GM12865 (cell line): ENCODE measurements at regions not wholly inside any gene's neighbourhood (a gene's known extent, or its start where the extent isn't known, plus 50 kb on each side); places are given as distances from the start of the nearest gene placed in this dataset.
A peak's percentile ranks its signal among the peaks of the same experiment; 100 is the strongest.

Experiments
- DNase-seq: peaks from one replicate; pipeline ENCODE4 v3.0.0; 2010; ENCODE audit warnings: low read depth
- H3K4me3 ChIP-seq: 2 replicates; pipeline ENCODE4 v1.5.1; 2011; ENCODE audit warnings: mild to moderate bottlenecking, low read depth, low read length, control low read depth
- TF ChIP-seq, protein P1 (sequence below): IDR thresholded peaks from 2 replicates; pipeline ENCODE4 v1.5.1; 2011; ENCODE audit warnings: low read length, control low read depth, low read depth, inconsistent platforms; ENCODE audit not compliant: insufficient read depth; ENCODE audit errors: missing control alignments

- H3K4me3 ChIP-seq, result no peak overlapping the region
- TF ChIP-seq, protein P1, sequence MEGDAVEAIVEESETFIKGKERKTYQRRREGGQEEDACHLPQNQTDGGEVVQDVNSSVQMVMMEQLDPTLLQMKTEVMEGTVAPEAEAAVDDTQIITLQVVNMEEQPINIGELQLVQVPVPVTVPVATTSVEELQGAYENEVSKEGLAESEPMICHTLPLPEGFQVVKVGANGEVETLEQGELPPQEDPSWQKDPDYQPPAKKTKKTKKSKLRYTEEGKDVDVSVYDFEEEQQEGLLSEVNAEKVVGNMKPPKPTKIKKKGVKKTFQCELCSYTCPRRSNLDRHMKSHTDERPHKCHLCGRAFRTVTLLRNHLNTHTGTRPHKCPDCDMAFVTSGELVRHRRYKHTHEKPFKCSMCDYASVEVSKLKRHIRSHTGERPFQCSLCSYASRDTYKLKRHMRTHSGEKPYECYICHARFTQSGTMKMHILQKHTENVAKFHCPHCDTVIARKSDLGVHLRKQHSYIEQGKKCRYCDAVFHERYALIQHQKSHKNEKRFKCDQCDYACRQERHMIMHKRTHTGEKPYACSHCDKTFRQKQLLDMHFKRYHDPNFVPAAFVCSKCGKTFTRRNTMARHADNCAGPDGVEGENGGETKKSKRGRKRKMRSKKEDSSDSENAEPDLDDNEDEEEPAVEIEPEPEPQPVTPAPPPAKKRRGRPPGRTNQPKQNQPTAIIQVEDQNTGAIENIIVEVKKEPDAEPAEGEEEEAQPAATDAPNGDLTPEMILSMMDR, result no peak
- peak; percentile 30 for DNase-seq
Measured at GRCh38 chr14:96660667-96661066, 136.5 kb upstream of the VRK1 start.

- DNase-seq, result no peak
- H3K4me3 ChIP-seq, result no peak overlapping the region
- TF ChIP-seq, protein P1, result no peak
Measured at GRCh38 chr14:96661244-96661969, 135.8 kb upstream of the VRK1 start.

DNA sequence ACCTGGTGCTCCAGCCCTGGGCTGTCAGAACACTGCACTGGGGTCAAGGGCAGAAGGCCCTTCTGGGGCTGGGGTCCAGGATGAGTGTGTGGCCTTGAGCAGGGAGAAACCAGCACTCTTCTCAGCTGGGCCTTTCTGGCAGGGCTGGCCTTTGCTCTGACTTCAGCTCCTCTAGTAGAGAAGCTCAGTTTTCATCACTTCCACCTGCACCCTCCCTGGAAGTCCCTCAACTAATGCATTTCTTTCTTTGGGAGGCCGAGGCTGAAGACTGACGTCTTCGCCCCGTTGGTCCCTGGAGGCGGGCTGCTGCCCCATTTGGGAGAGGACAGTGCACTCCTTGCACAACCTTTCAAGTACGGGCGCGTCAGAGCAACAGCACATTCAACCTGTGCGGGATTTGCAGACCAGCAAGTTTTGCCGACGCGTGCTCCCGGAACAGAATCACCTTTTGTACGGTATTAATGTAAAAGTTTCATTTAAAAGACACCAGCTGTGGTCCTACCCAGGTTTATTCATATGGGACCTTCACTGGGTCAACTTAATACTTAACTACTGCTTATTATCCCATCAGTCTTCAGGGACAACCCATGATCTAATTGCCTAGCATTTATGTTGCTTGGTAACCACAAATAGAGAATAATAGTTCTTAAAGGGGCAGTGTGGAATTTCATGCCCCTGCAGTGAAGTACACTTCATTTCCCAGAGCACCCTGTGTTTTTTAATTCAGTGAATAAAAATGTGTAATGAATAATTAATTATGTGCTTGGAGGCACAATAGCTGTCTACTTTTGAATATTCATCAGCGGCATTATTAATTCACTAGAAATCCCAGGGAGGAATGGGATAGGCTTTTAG is 134.8 kb upstream of the VRK1 start:
- no peak for DNase-seq
- no peak overlapping the region for H3K4me3 ChIP-seq
- TF ChIP-seq, protein P1, result no peak

DNA sequence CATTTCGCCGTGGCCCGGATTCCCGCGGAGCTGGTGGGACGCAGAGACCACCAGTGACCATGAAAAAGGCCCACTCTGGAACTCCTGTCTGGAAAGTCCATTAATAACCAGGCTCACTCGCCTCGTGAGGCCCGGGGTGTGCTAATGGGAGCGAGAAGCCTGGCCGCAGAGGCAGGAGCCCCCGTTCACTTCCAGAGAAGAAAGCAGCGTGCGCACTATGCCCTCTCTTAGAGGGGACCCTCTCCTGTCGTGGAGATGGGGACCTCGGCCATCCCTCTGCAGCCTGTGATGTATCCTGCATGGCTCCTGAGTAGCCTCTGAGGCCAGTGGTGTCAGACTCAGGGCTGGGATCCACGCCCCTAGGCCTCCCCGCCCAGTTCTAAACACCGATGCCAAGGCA is 134.1 kb upstream of the VRK1 start:
- no peak overlapping the region for H3K4me3 ChIP-seq
- TF ChIP-seq, protein P1, result no peak
- DNase-seq, result no peak

DNA sequence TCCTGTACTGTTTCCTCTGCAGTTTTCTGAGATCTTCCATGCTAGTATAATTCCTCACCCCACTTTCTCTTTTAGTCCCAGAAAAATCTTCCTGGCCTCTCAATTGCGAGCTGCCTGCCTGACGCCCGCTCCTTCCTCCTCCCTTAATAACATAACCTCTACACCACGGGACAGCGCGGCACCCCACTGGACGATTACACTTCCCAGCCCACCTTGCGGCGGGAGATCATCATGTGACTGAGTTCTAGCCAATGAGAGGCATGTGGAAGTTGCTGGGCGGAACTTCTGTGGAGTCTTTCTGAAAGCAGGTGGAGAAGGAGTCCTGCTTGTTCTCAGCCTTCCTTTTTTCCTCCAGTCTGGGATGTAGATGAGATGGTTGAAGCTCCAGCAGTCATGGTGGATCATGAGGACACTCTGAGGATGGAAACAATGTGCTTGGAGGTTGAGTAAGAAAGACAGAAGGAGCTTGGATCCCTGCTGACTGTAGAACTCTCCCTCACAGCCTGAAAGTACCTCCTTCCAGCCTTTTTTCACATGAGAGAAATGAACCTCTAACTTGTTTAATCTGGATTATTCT is 133.6 kb upstream of the VRK1 start:
- no peak for DNase-seq
- H3K4me3 ChIP-seq, result no peak overlapping the region
- TF ChIP-seq, protein P1, result no peak

DNA sequence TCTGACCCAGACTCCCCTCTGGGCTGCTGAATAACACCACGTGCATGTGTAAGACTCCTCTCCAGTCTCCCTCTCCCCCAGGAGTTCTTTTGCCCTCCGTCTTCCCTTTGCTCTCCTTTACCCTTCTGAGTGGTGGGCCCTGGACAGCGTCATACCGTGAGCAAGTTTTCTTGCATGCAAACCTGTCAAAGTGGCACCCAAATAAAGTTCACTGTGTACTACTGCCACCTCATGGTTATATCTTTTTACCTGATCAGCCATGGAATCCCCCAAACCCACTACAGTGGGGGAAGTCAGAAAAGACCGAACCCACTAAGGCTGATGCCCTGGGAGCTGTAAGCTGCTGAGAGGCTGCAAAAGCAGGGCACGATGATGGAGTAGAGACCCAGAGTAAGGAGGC is 131.1 kb upstream of the VRK1 start:
- DNase-seq, result no peak
- no peak overlapping the region for H3K4me3 ChIP-seq
- TF ChIP-seq, protein P1, result no peak
